ENCODE measurements at regions not wholly inside any gene's neighbourhood (a gene's known extent, or its start where the extent isn't known, plus 50 kb on each side); places are given as distances from the start of the nearest gene placed in this dataset.

- 54 to 55% methylated on average over 1 of the region's 1 CpG for WGBS, 2 donors
- Histone ChIP-seq H3K36me3 (no peaks in the 10 kb centered on the region), H3K4me3 (no peak overlapping the region), H3K9me3 (no peaks in the 10 kb centered on the region), H3K27ac (no peak overlapping the region), H3K27me3 (no peaks in the 10 kb centered on the region), H3K4me1 (no peaks in the 10 kb centered on the region)
- no peak for DNase-seq
- TF ChIP-seq CTCF (IDR thresholded peaks at IDR 0.05): no peak
- no peak for TF ChIP-seq POLR2AphosphoS5 (IDR thresholded peaks at IDR 0.05)
- no peak for TF ChIP-seq EP300 (IDR thresholded peaks at IDR 0.05)
- no peak for TF ChIP-seq POLR2A (IDR thresholded peaks at IDR 0.05)
- ATAC-seq (ENCODE audit: low FRiP score in 2 of 2): no peak
Observed at GRCh38 chr5:114734238-114734637, 372.4 kb downstream of the KCNN2 start.

DNA sequence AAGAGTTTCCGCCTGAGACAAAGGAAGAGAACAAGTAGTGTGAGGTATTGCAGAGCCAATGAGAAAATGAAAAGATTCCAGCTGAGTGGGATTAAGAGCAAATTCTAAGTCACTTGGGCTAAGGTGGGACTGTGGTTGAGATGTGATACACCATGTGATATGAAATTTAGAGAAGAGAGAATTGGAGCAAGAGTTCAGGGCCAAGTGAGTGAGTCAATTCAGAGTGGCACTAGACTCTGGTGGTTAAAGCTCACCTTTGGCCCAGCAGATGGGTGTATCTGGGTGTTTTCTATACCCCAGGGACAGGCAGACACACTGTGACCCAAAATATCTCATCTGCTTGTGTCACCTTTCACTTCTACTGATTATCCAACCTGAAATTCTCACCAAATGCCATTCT is 368.1 kb downstream of the KCNN2 start:
- no peak for DNase-seq
- TF ChIP-seq CTCF (IDR thresholded peaks at IDR 0.05): no peak
- no peak for TF ChIP-seq POLR2AphosphoS5 (IDR thresholded peaks at IDR 0.05)
- TF ChIP-seq EP300 (IDR thresholded peaks at IDR 0.05): no peak
- TF ChIP-seq POLR2A (IDR thresholded peaks at IDR 0.05): no peak
- ATAC-seq (ENCODE audit: low FRiP score in 2 of 2): no peak
- H3K27ac ChIP-seq: no peak overlapping the region
- H3K4me3 ChIP-seq: no peak overlapping the region
- no peaks in the 10 kb centered on the region for H3K27me3 ChIP-seq
- WGBS, 2 donors: 94 to 96% methylated on average over 1 of the region's 1 CpG
- H3K4me1 ChIP-seq: no peaks in the 10 kb centered on the region
- no peaks in the 10 kb centered on the region for H3K36me3 ChIP-seq
- H3K9me3 ChIP-seq: no peaks in the 10 kb centered on the region

- Histone ChIP-seq H3K9me3 (no peaks in the 10 kb centered on the region), H3K4me1 (no peaks in the 10 kb centered on the region), H3K36me3 (no peaks in the 10 kb centered on the region), H3K27ac (no peak overlapping the region), H3K4me3 (no peak overlapping the region), H3K27me3 (no peaks in the 10 kb centered on the region)
- ATAC-seq (ENCODE audit: low FRiP score in 2 of 2) (no peak), DNase-seq (no peak)
- TF ChIP-seq POLR2A (IDR thresholded peaks at IDR 0.05) (no peak), EP300 (IDR thresholded peaks at IDR 0.05) (no peak), CTCF (IDR thresholded peaks at IDR 0.05) (no peak), POLR2AphosphoS5 (IDR thresholded peaks at IDR 0.05) (no peak)
- WGBS, 2 donors: 49 to 50% methylated on average over 3 of the region's 3 CpGs
Observed at GRCh38 chr5:114727358-114727757, 365.5 kb downstream of the KCNN2 start.

GRCh38 chr5:114726131-114726530 is 364.3 kb downstream of the KCNN2 start:
- WGBS, 2 donors: 72 to 75% methylated on average over 2 of the region's 2 CpGs
- no peak for TF ChIP-seq CTCF (IDR thresholded peaks at IDR 0.05)
- no peak for TF ChIP-seq POLR2A (IDR thresholded peaks at IDR 0.05)
- no peak for TF ChIP-seq POLR2AphosphoS5 (IDR thresholded peaks at IDR 0.05)
- no peak for TF ChIP-seq EP300 (IDR thresholded peaks at IDR 0.05)
- Histone ChIP-seq H3K27me3 (no peaks in the 10 kb centered on the region), H3K27ac (no peak overlapping the region), H3K9me3 (no peaks in the 10 kb centered on the region), H3K36me3 (no peaks in the 10 kb centered on the region), H3K4me3 (no peak overlapping the region), H3K4me1 (no peaks in the 10 kb centered on the region)
- ATAC-seq (ENCODE audit: low FRiP score in 2 of 2) (no peak), DNase-seq (no peak)

- no peak for TF ChIP-seq EP300 (IDR thresholded peaks at IDR 0.05)
- no peak for TF ChIP-seq CTCF (IDR thresholded peaks at IDR 0.05)
- no peak for TF ChIP-seq POLR2A (IDR thresholded peaks at IDR 0.05)
- no peak for TF ChIP-seq POLR2AphosphoS5 (IDR thresholded peaks at IDR 0.05)
- H3K27me3 ChIP-seq: no peaks in the 10 kb centered on the region
- no peaks in the 10 kb centered on the region for H3K4me1 ChIP-seq
- H3K27ac ChIP-seq: no peak overlapping the region
- DNase-seq: no peak
- H3K9me3 ChIP-seq: peaks cover 0 to 8% (median 1%) of the 10 kb centered on the region in 4 donors
- no peaks in the 10 kb centered on the region for H3K36me3 ChIP-seq
- ATAC-seq (ENCODE audit: low FRiP score in 2 of 2): no peak
- H3K4me3 ChIP-seq: no peak overlapping the region
Observed at GRCh38 chr5:114719268-114719667, 357.4 kb downstream of the KCNN2 start.
